Breast epithelium (tissue), 4 donors: ENCODE measurements at regions not wholly inside any gene's neighbourhood (a gene's known extent, or its start where the extent isn't known, plus 50 kb on each side); places are given as distances from the start of the nearest gene placed in this dataset.

ENCODE experiments used
- DNase-seq, 2 donors: peaks; one replicate each; pipeline ENCODE4 v3.0.0-alpha.2; 2019; ENCODE audit warnings: low spot score in 2 of 2
- H3K27ac ChIP-seq, 2 donors: fragments of 200-600 bp; sonication (generic) in 1 of 2; one replicate each; pipeline ENCODE4 v1.5.1; 2016 to 2019; ENCODE audit warnings: mild to moderate bottlenecking in 1 of 2
- H3K27me3 ChIP-seq, 2 donors: fragments of 200-600 bp; sonication (generic) in 1 of 2; one replicate each; pipeline versions ENCODE4 v1.5.1 to v1.6.0; 2017 to 2019; ENCODE audit warnings: control low read depth in 1 of 2, mild to moderate bottlenecking in 1 of 2
- H3K36me3 ChIP-seq: fragments of 200-600 bp; one replicate; pipeline ENCODE4 v1.5.1; 2019
- H3K4me1 ChIP-seq, 2 donors: fragments of 200-600 bp; sonication (generic); one replicate each; pipeline ENCODE4 v1.5.1; 2016 to 2019; ENCODE audit warnings: control low read depth in 1 of 2
- H3K4me3 ChIP-seq, 3 donors: fragments of 200-600 bp; sonication (generic); 1 replicate in 2 of 3; 2 replicates in 1 of 3; pipeline ENCODE4 v1.5.1; 2016 to 2019; ENCODE audit warnings: mild to moderate bottlenecking in 3 of 3, moderate library complexity in 2 of 3
- H3K9me3 ChIP-seq, 2 donors: fragments of 200-600 bp; sonication (generic) in 1 of 2; one replicate each; pipeline ENCODE4 v1.5.1; 2016 to 2019; ENCODE audit warnings: control low read depth in 1 of 2
- CTCF ChIP-seq, 3 donors: fragments of 450-650 bp; IDR thresholded peaks; one replicate each; pipeline ENCODE4 v1.5.1; 2016 to 2017; ENCODE audit warnings: antibody characterized with exemption in 3 of 3, mild to moderate bottlenecking in 3 of 3, moderate library complexity in 3 of 3
- POLR2A ChIP-seq: fragments of 450-650 bp; IDR thresholded peaks from one replicate; pipeline ENCODE4 v1.6.1; 2016; ENCODE audit warnings: antibody characterized with exemption, mild to moderate bottlenecking, moderate library complexity
- POLR2AphosphoS5 ChIP-seq, 3 donors: sonication (generic); formaldehyde crosslinking; IDR thresholded peaks; one replicate each; pipeline ENCODE4 v1.6.1; 2017; ENCODE audit warnings: antibody characterized with exemption in 3 of 3
- intact Hi-C: fragments of 100-400 bp; cut with DNase I; formaldehyde crosslinking; loops from one replicate; pipeline ENCODE4 v1.15.1; 2023; ENCODE audit warnings: low total_unique reads

DNA sequence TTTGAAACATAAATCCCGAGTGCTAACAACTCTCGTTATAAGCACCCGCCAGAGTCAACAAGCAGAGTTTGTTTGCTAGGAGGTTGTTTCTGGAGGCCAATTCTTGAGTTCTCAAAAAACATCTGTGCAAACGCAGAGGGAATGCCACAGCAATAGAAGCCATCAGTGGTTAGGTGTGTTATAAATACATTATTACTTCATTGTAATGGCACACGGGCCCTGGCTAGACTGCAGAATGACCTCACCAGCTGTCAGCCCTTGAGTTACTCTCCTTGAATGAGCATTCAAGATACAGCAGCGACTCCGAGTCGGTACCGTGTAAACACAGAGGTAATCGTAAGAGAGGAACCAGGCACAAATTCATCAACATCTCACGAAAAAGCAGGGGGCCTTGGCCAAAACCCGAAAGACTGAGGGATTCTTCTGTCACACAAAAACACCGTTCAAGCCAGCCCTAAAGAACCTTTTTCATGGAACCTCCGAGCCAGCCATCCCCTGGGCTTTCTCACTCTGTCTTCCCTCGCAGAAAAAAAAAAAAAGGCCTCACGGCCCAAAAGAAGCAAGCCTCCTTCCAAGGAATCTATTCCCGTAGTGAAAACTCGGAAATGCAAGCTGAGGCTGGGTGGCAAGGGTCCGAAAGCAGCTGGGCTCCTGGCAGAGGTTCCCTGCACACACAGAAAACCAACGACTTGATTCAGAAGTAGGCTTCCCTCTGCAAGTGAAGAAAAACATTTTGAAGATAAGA lies 133.7 kb upstream of the MEIS1 start:
- no peaks in the 10 kb centered on the region for H3K4me1 ChIP-seq
- DNase-seq = no peak
- H3K27ac ChIP-seq = no peak overlapping the region
- no peaks in the 10 kb centered on the region for H3K36me3 ChIP-seq
- H3K27me3 ChIP-seq = no peaks in the 10 kb centered on the region
- peak overlapping the region in 1 of 3 donors; percentile 34 for H3K4me3 ChIP-seq
- H3K9me3 ChIP-seq = no peaks in the 10 kb centered on the region
- intact Hi-C loops = no loop called here
- TF ChIP-seq POLR2A = no peak
- no peak for TF ChIP-seq CTCF (IDR thresholded peaks at IDR 0.05)
- no peak for TF ChIP-seq POLR2AphosphoS5 (IDR thresholded peaks at IDR 0.05)

- Histone ChIP-seq H3K27me3 (no peaks in the 10 kb centered on the region), H3K27ac (no peak overlapping the region), H3K9me3 (no peaks in the 10 kb centered on the region), H3K4me1 (no peaks in the 10 kb centered on the region), H3K4me3 (no peak overlapping the region), H3K36me3 (no peaks in the 10 kb centered on the region)
- DNase-seq = no peak
- TF ChIP-seq CTCF (IDR thresholded peaks at IDR 0.05) (no peak), POLR2AphosphoS5 (IDR thresholded peaks at IDR 0.05) (no peak)
- intact Hi-C loops = no loop called here
These were observed 151.1 kb upstream of the MEIS1 start for GRCh38 chr2:66283787-66284186.

DNA sequence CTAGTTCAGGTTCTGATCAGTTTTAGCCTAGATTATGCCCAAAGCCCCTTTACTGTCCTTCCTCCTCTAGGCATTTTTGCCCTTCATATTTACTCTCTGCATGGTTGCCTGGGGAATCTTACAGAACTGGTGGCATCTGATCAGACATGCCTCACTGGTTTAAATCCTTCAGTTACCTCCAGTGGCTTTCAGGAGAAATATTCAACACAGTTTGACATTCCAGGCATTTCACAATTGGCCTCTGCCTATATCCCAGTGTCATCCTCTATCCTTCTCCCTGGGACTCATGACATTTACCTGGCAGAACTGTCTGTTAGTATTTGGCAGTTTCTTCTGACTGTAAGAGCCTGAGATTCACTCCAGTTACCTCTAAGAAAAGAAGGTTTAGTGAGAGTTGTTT lies 152.9 kb upstream of the MEIS1 start:
- no peaks in the 10 kb centered on the region for H3K9me3 ChIP-seq
- no peak overlapping the region for H3K4me3 ChIP-seq
- no peak overlapping the region for H3K27ac ChIP-seq
- TF ChIP-seq CTCF (IDR thresholded peaks at IDR 0.05) = no peak
- TF ChIP-seq POLR2A = no peak
- no peak for TF ChIP-seq POLR2AphosphoS5 (IDR thresholded peaks at IDR 0.05)
- H3K4me1 ChIP-seq = no peaks in the 10 kb centered on the region
- intact Hi-C loops = no loop called here
- no peak for DNase-seq
- no peaks in the 10 kb centered on the region for H3K27me3 ChIP-seq
- H3K36me3 ChIP-seq = no peaks in the 10 kb centered on the region

DNA sequence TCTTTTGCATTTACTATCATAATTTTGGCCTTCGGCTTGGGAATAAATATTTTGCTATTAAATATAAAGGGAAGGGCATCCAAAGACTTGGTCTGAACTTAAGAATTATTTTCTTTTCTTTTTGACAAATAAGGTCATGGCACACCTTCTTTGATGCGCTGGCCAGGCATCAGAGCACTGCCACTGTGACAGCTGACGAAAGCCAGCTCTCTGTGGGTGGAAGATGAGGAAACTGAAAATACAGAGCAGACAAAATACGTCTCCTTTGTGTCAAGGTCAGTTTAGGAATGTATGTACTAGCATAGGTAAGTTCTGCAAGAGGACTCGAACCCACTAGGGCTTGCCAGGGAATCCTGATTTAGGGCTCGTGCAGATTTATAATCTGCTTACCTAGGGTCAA lies 155.9 kb upstream of the MEIS1 start:
- H3K4me1 ChIP-seq = no peaks in the 10 kb centered on the region
- no peak for DNase-seq
- no peaks in the 10 kb centered on the region for H3K27me3 ChIP-seq
- H3K9me3 ChIP-seq = no peaks in the 10 kb centered on the region
- intact Hi-C loops = loop anchor here (5.0 kb wide), 1 partner anchor 1838 kb away; no protein-coding TSS in a partner anchor
- H3K4me3 ChIP-seq = no peak overlapping the region
- TF ChIP-seq POLR2AphosphoS5 (IDR thresholded peaks at IDR 0.05) (no peak), CTCF (IDR thresholded peaks at IDR 0.05) (no peak), POLR2A (no peak)
- H3K27ac ChIP-seq = no peak overlapping the region
- no peaks in the 10 kb centered on the region for H3K36me3 ChIP-seq

- no peak overlapping the region for H3K4me3 ChIP-seq
- no peak for TF ChIP-seq CTCF (IDR thresholded peaks at IDR 0.05)
- TF ChIP-seq POLR2A = no peak
- no peak for TF ChIP-seq POLR2AphosphoS5 (IDR thresholded peaks at IDR 0.05)
- no peak overlapping the region for H3K27ac ChIP-seq
- no peaks in the 10 kb centered on the region for H3K9me3 ChIP-seq
- no peak for DNase-seq
- H3K27me3 ChIP-seq = no peaks in the 10 kb centered on the region
- intact Hi-C loops = loop anchor here (5.0 kb wide), 1 partner anchor 1841 kb away; no protein-coding TSS in a partner anchor
- no peaks in the 10 kb centered on the region for H3K4me1 ChIP-seq
- H3K36me3 ChIP-seq = no peaks in the 10 kb centered on the region
These were observed 158.9 kb upstream of the MEIS1 start for GRCh38 chr2:66275984-66276383.
